Loucy (cell line): ENCODE measurements at regions not wholly inside any gene's neighbourhood (a gene's known extent, or its start where the extent isn't known, plus 50 kb on each side); places are given as distances from the start of the nearest gene placed in this dataset.

Experiments
- EZH2phosphoT487 ChIP-seq: fragments of 200-600 bp; IDR thresholded peaks from 2 replicates; pipeline ENCODE4 v1.6.1; 2018; ENCODE audit warnings: antibody characterized with exemption, mild to moderate bottlenecking, moderate library complexity, borderline replicate concordance
- TF ChIP-seq, protein P1 (sequence below): fragments of 200-600 bp; sonication (generic); conservative IDR thresholded peaks from 2 replicates; pipeline ENCODE4 v1.5.1; 2014; ENCODE audit warnings: mild to moderate bottlenecking, antibody characterized with exemption, low read length

DNA sequence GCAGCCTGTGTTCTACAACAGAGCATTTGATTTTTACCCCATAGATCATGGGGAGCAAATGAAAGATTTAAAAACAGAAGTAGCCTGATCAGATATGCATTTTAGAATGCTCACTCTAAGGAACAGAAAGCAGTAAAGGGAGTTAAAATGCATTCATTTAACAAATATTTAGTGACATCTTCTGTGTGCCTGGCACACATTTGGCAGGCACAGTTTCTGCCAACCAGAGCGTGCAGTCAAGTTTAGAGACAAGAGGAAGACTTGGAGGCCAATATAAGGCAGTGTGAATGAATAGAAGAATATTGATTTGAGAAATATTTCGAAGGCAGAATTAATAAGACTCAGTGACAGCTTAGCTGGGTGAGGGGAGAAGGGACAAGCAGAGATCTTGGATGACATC lies 210.1 kb downstream of the KDR start:
- TF ChIP-seq, protein P1, sequence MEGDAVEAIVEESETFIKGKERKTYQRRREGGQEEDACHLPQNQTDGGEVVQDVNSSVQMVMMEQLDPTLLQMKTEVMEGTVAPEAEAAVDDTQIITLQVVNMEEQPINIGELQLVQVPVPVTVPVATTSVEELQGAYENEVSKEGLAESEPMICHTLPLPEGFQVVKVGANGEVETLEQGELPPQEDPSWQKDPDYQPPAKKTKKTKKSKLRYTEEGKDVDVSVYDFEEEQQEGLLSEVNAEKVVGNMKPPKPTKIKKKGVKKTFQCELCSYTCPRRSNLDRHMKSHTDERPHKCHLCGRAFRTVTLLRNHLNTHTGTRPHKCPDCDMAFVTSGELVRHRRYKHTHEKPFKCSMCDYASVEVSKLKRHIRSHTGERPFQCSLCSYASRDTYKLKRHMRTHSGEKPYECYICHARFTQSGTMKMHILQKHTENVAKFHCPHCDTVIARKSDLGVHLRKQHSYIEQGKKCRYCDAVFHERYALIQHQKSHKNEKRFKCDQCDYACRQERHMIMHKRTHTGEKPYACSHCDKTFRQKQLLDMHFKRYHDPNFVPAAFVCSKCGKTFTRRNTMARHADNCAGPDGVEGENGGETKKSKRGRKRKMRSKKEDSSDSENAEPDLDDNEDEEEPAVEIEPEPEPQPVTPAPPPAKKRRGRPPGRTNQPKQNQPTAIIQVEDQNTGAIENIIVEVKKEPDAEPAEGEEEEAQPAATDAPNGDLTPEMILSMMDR = no peak
- TF ChIP-seq EZH2phosphoT487 = no peak
